Stimulated activated CD8-positive, alpha-beta memory T cell treated with anti-CD3 and anti-CD28 coated beads, Interleukin-12 subunit alpha, Interleukin-12 subunit beta, amount 100 ng/mL, for 24 hours (primary cell): ENCODE measurements at regions not wholly inside any gene's neighbourhood (a gene's known extent, or its start where the extent isn't known, plus 50 kb on each side); places are given as distances from the start of the nearest gene placed in this dataset.

Experiments
- DNase-seq: peaks from one replicate; pipeline ENCODE4 v3.0.0-alpha.2; 2020; ENCODE audit errors: extremely low read depth

GRCh38 chr14:38316922-38317321 is 61.0 kb upstream of the CLEC14A start:
- DNase-seq: no peak

- DNase-seq: no peak
Measured at GRCh38 chr14:38311655-38312054, 55.8 kb upstream of the CLEC14A start.

GRCh38 chr14:38310420-38310995 is 54.6 kb upstream of the CLEC14A start:
- no peak for DNase-seq

GRCh38 chr14:38309522-38310277 is 53.8 kb upstream of the CLEC14A start:
- DNase-seq: no peak
